ENCODE measurements at regions not wholly inside any gene's neighbourhood (a gene's known extent, or its start where the extent isn't known, plus 50 kb on each side); places are given as distances from the start of the nearest gene placed in this dataset.

GRCh38 chr6:167465482-167465881, 140.6 kb downstream of the TTLL2 start:
- Histone ChIP-seq H3K4me3 (ENCODE audit: low read length) (no peak overlapping the region), H4K20me1 (ENCODE audit: low read length) (no peaks in the 10 kb centered on the region), H3K36me3 (ENCODE audit: low read depth, low read length) (no peaks in the 10 kb centered on the region), H3K9ac (ENCODE audit: low read length) (no peak overlapping the region), H2AFZ (ENCODE audit: low read length) (no peak overlapping the region), H3K27ac (ENCODE audit: low read length) (no peak overlapping the region), H3K9me2 (replicated peaks; ENCODE audit: low read length) (no peaks in the 10 kb centered on the region), H3K27me3 (ENCODE audit: low read length) (peaks cover 23% of the 10 kb centered on the region), H3K4me1 (ENCODE audit: insufficient read depth, low read length) (no peaks in the 10 kb centered on the region), H3F3A (ENCODE audit: low read length, unreplicated experiment) (no peaks in the 10 kb centered on the region), H3K4me2 (ENCODE audit: low read length) (no peak overlapping the region), H3K9me3 (ENCODE audit: low read length) (no peaks in the 10 kb centered on the region), H3K79me2 (ENCODE audit: low read length) (no peaks in the 10 kb centered on the region)
- TF ChIP-seq EZH2 (IDR thresholded peaks at IDR 0.05; ENCODE audit: low read length, unreplicated experiment) (no peak), EZH2phosphoT487 (IDR thresholded peaks at IDR 0.05; ENCODE audit: borderline replicate concordance, low read length) (no peak), CTCF (conservative IDR thresholded peaks at IDR 0.05; ENCODE audit: low read depth, low read length) (no peak)
- intact Hi-C loops (cut with micrococcal nuclease), result no loop called here
- no TSS peak for BruUV-seq (replicated peaks)
- ATAC-seq (no peak), DNase-seq (no peak)
- POLR2A ChIA-PET (ENCODE audit: unreplicated experiment), result no interaction called here
- CTCF ChIA-PET, result no interaction called here

- H3F3A ChIP-seq (ENCODE audit: low read length, unreplicated experiment), result no peaks in the 10 kb centered on the region
- ChIA-PET POLR2A (ENCODE audit: unreplicated experiment) (no interaction called here), CTCF (no interaction called here)
- H3K27me3 ChIP-seq (ENCODE audit: low read length), result peaks cover 24% of the 10 kb centered on the region; the same call in 1 of the 2 replicates
- no peak overlapping the region for H3K4me2 ChIP-seq (ENCODE audit: low read length)
- no peaks in the 10 kb centered on the region for H3K9me2 ChIP-seq (replicated peaks; ENCODE audit: low read length)
- no peaks in the 10 kb centered on the region for H3K36me3 ChIP-seq (ENCODE audit: low read depth, low read length)
- ATAC-seq, result no peak
- H3K9ac ChIP-seq (ENCODE audit: low read length), result no peak overlapping the region
- no peak overlapping the region for H3K4me3 ChIP-seq (ENCODE audit: low read length)
- intact Hi-C loops (cut with micrococcal nuclease), result no loop called here
- H4K20me1 ChIP-seq (ENCODE audit: low read length), result no peaks in the 10 kb centered on the region
- no peaks in the 10 kb centered on the region for H3K9me3 ChIP-seq (ENCODE audit: low read length)
- no peak overlapping the region for H2AFZ ChIP-seq (ENCODE audit: low read length)
- no peak overlapping the region for H3K27ac ChIP-seq (ENCODE audit: low read length)
- TF ChIP-seq EZH2phosphoT487 (IDR thresholded peaks at IDR 0.05; ENCODE audit: borderline replicate concordance, low read length), result no peak
- TF ChIP-seq EZH2 (IDR thresholded peaks at IDR 0.05; ENCODE audit: low read length, unreplicated experiment), result no peak
- TF ChIP-seq CTCF (conservative IDR thresholded peaks at IDR 0.05; ENCODE audit: low read depth, low read length), result no peak
- H3K4me1 ChIP-seq (ENCODE audit: insufficient read depth, low read length), result no peaks in the 10 kb centered on the region
- no peak for DNase-seq
- H3K79me2 ChIP-seq (ENCODE audit: low read length), result no peaks in the 10 kb centered on the region
- no TSS peak for BruUV-seq (replicated peaks)
Measured at GRCh38 chr6:167467282-167467681, 142.4 kb downstream of the TTLL2 start.

GRCh38 chr6:167467793-167468431, 143.0 kb downstream of the TTLL2 start:
- ATAC-seq (no peak), DNase-seq (no peak)
- H3K27me3 ChIP-seq (ENCODE audit: low read length), result peaks cover 26% of the 10 kb centered on the region; the same call in 1 of the 2 replicates
- no peak overlapping the region for H2AFZ ChIP-seq (ENCODE audit: low read length)
- no peak overlapping the region for H3K9ac ChIP-seq (ENCODE audit: low read length)
- no peak overlapping the region for H3K4me3 ChIP-seq (ENCODE audit: low read length)
- no TSS peak for BruUV-seq (replicated peaks)
- H3F3A ChIP-seq (ENCODE audit: low read length, unreplicated experiment), result no peaks in the 10 kb centered on the region
- H4K20me1 ChIP-seq (ENCODE audit: low read length), result no peaks in the 10 kb centered on the region
- no peaks in the 10 kb centered on the region for H3K36me3 ChIP-seq (ENCODE audit: low read depth, low read length)
- no peaks in the 10 kb centered on the region for H3K9me3 ChIP-seq (ENCODE audit: low read length)
- no peaks in the 10 kb centered on the region for H3K79me2 ChIP-seq (ENCODE audit: low read length)
- CTCF ChIA-PET, result no interaction called here
- H3K27ac ChIP-seq (ENCODE audit: low read length), result no peak overlapping the region
- TF ChIP-seq EZH2 (IDR thresholded peaks at IDR 0.05; ENCODE audit: low read length, unreplicated experiment), result no peak
- TF ChIP-seq CTCF (conservative IDR thresholded peaks at IDR 0.05; ENCODE audit: low read depth, low read length), result no peak
- TF ChIP-seq EZH2phosphoT487 (IDR thresholded peaks at IDR 0.05; ENCODE audit: borderline replicate concordance, low read length), result no peak
- intact Hi-C loops (cut with micrococcal nuclease), result no loop called here
- H3K4me2 ChIP-seq (ENCODE audit: low read length), result no peak overlapping the region
- H3K4me1 ChIP-seq (ENCODE audit: insufficient read depth, low read length), result no peaks in the 10 kb centered on the region
- no peaks in the 10 kb centered on the region for H3K9me2 ChIP-seq (replicated peaks; ENCODE audit: low read length)
- POLR2A ChIA-PET (ENCODE audit: unreplicated experiment), result no interaction called here
